HUES6 (cell line): ENCODE measurements at regions not wholly inside any gene's neighbourhood (a gene's known extent, or its start where the extent isn't known, plus 50 kb on each side); places are given as distances from the start of the nearest gene placed in this dataset.
"Not testable (repeated sequence)": the region's sequence is repeated elsewhere in the genome, so short reads cannot be mapped to it uniquely, and the experiment has no call there.

Experiments
- H3K27ac ChIP-seq: 2 replicates; pipeline ENCODE4 v1.7.0; 2013; ENCODE audit warnings: low read depth, mild to moderate bottlenecking, low read length, inconsistent platforms
- H3K27me3 ChIP-seq: 2 replicates; pipeline ENCODE4 v1.6.1; 2013; ENCODE audit warnings: low read length; ENCODE audit not compliant: control insufficient read depth, insufficient read depth
- H3K36me3 ChIP-seq: 2 replicates; pipeline ENCODE4 v1.6.1; 2013; ENCODE audit warnings: low read length; ENCODE audit not compliant: control insufficient read depth, insufficient read depth
- H3K4me1 ChIP-seq: 2 replicates; pipeline ENCODE4 v1.6.1; 2013; ENCODE audit warnings: low read length; ENCODE audit not compliant: control insufficient read depth, insufficient read depth
- H3K4me3 ChIP-seq: 2 replicates; pipeline ENCODE4 v1.5.1; 2013; ENCODE audit warnings: low read depth, low read length
- H3K9ac ChIP-seq: one replicate; pipeline ENCODE4 v1.6.1; 2013; ENCODE audit warnings: mild to moderate bottlenecking, low read length
- H3K9me3 ChIP-seq: 2 replicates; pipeline ENCODE4 v1.6.1; 2013; ENCODE audit warnings: low read depth, low read length; ENCODE audit not compliant: control insufficient read depth, insufficient read depth

DNA sequence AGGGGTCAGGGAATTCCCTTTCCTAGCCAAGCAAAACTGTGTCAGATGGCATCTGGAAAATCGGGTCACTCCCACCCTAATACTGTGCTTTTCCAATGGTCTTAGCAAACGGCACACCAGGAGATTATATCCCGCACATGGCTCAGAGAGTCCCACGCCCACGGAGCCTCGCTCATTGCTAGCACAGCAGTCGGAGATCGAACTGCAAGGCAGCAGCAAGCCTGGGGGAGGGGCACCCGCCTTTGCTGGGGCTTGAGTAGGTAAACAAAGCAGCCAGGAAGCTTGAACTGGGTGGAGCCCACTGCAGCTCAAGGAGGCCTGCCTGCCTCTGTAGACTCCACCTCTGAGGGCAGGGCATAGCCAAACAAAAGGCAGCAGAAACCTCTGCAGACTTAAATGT is 393.3 kb upstream of the ONECUT1 start:
- not testable (repeated sequence) for H3K27ac ChIP-seq, H3K4me3 ChIP-seq, H3K4me1 ChIP-seq, H3K9ac ChIP-seq, H3K27me3 ChIP-seq, H3K36me3 ChIP-seq
- peaks cover 18% of the 10 kb centered on the region for H3K9me3 ChIP-seq

GRCh38 chr15:53171571-53171970 is 381.4 kb upstream of the ONECUT1 start:
- no peaks in the 10 kb centered on the region; the same call in 1 of the 2 replicates for H3K27me3 ChIP-seq
- H3K4me3 ChIP-seq: no peak overlapping the region
- no peaks in the 10 kb centered on the region for H3K4me1 ChIP-seq
- no peaks in the 10 kb centered on the region for H3K36me3 ChIP-seq
- no peak overlapping the region for H3K27ac ChIP-seq
- H3K9me3 ChIP-seq: no peaks in the 10 kb centered on the region
- H3K9ac ChIP-seq: no peak overlapping the region

GRCh38 chr15:53166684-53167201 is 376.6 kb upstream of the ONECUT1 start:
- Histone ChIP-seq H3K27ac (no peak overlapping the region), H3K4me3 (no peak overlapping the region), H3K4me1 (no peaks in the 10 kb centered on the region), H3K9ac (no peak overlapping the region), H3K9me3 (no peaks in the 10 kb centered on the region), H3K36me3 (no peaks in the 10 kb centered on the region), H3K27me3 (no peaks in the 10 kb centered on the region)

DNA sequence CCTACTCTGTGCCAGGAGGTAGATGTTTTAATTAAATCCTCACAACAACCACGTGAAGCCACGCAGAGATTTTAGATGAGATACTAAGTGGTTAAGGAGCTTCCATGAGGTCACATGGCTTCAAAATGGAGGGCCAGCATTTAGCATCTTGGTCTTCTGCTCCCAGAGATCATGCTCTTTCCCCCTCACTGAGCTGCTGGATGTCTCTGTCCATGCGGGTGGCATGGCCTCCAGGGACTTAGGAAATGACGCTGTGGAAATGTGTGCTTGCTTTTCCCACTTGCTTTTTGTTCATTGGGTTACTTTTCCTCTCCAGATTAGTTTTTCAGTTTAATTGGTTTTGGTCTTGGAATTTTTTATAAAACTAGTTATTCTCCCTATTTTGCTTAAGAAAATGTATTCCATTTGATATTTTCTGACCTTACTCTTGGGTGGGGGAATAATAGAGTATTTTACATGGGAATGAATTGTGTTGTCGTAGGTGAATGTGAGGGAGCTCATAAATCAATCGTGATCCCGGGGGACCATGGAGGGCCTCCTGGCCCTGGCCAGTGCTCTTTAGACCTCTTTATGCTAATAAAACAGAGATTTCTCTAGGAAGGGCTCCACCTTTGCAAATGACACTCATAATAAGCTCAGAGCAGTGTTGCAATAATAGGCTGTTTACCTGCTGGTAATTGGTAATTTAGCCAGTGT is 376.0 kb upstream of the ONECUT1 start:
- Histone ChIP-seq H3K36me3 (no peaks in the 10 kb centered on the region), H3K9ac (no peak overlapping the region), H3K27ac (no peak overlapping the region), H3K4me3 (no peak overlapping the region), H3K9me3 (no peaks in the 10 kb centered on the region), H3K27me3 (no peaks in the 10 kb centered on the region), H3K4me1 (no peaks in the 10 kb centered on the region)

DNA sequence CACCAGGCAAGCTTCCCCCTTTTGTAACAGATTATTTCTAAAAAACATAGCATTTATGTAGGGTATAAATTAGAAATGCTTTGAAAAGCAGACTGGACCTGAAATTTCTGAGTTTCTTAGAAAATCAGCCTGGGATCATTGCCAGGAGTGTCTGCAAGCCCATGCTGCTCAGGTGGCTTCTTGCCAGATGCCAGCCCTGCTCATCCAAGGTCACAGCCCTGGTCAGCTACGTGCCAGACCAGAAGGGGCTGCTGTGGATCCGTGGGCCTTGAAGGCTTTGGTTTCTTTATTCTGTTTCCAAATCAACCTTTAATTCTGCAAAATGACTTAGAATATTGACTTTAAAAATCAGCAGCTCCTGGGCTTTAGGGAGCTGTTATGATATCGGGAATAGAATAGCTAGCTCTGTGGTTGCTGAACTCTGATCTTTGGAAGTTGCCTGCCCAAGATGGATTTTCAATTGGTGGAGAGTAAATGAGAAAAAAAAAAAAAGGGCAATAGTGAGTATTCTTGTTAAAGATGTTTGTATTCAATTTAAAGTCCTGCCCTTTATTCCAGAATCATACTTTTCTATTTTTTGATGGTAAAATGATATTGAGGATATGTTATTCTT is 370.1 kb upstream of the ONECUT1 start:
- H3K4me1 ChIP-seq: no peaks in the 10 kb centered on the region
- H3K27ac ChIP-seq: no peak overlapping the region
- no peaks in the 10 kb centered on the region for H3K27me3 ChIP-seq
- no peak overlapping the region for H3K9ac ChIP-seq
- H3K9me3 ChIP-seq: no peaks in the 10 kb centered on the region
- no peaks in the 10 kb centered on the region for H3K36me3 ChIP-seq
- H3K4me3 ChIP-seq: no peak overlapping the region

DNA sequence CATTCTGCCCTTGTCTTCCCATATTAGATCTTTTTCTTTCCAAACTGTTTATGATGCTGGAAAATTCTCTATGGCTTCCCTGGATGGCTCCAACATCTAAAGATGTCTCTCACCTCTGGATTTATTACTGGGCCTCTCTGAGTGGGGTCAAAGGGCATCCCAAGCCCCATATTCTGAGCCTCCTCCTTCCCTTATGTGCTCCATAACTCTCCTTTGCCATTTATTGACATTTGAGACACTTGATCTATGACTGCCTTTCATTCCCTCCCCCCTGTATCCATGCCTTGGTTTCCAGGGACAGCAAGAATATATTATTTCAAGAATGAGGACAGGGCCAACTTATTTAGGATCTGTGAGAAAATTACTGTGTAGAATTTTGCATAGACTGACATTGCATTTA is 369.3 kb upstream of the ONECUT1 start:
- Histone ChIP-seq H3K27ac (no peak overlapping the region), H3K4me1 (no peaks in the 10 kb centered on the region), H3K9me3 (no peaks in the 10 kb centered on the region), H3K9ac (no peak overlapping the region), H3K36me3 (no peaks in the 10 kb centered on the region), H3K27me3 (no peaks in the 10 kb centered on the region), H3K4me3 (no peak overlapping the region)

GRCh38 chr15:53158995-53159394 is 368.9 kb upstream of the ONECUT1 start:
- Histone ChIP-seq H3K4me1 (no peaks in the 10 kb centered on the region), H3K4me3 (no peak overlapping the region), H3K27ac (no peak overlapping the region), H3K36me3 (no peaks in the 10 kb centered on the region), H3K27me3 (no peaks in the 10 kb centered on the region), H3K9ac (no peak overlapping the region), H3K9me3 (no peaks in the 10 kb centered on the region)

DNA sequence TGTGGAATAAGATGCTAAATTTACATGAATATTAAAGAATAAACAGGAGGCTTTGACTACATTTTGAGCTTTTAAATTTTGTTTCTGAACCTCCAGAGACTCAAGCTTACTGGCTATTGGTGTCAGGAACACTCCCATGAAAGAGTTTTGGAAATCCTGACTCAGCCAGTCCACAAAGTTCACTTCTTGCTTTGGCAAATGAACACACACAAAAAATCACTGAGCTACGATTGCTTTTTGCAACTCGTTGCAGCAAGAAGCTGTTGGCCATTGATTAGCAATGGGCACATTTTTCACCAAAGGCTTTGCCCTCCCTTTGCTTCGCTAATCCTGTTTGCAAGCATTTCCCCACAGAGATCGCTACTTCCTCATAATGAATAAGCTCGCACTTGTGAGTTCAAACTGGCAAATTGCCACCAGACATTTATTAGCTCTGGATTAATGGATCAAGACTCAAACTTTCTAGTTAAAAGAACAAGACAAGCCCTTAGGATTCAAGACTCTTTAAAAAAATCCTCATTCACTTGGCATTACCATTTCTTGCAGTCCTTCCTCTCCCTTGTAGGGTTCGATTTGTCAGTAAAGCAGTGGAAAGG is 343.2 kb upstream of the ONECUT1 start:
- Histone ChIP-seq H3K9me3 (no peaks in the 10 kb centered on the region), H3K4me1 (peaks cover 4% of the 10 kb centered on the region), H3K9ac (no peak overlapping the region), H3K4me3 (no peak overlapping the region), H3K27ac (no peak overlapping the region), H3K36me3 (no peaks in the 10 kb centered on the region), H3K27me3 (no peaks in the 10 kb centered on the region)

DNA sequence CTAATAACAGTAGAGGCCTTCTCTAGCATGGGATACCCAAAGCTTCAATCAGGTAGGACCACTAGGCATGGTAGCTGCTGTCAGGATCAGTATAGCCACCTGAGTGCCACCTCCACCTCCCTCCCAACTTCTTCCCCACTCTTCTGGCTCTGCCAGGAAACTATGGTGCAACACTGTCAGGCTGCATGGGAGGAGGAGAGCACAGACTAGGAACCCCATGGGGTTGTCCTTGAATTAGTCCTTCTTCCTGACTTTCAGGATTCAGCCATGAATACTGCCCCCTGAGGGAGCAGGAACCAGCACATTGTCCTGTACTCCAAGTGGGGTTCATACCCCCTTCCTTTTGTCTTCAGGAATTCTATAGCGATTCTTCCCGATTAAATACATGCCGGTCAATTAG is 340.8 kb upstream of the ONECUT1 start:
- Histone ChIP-seq H3K4me1 (peaks cover 4% of the 10 kb centered on the region), H3K27ac (no peak overlapping the region), H3K4me3 (no peak overlapping the region), H3K9me3 (no peaks in the 10 kb centered on the region), H3K9ac (no peak overlapping the region), H3K27me3 (no peaks in the 10 kb centered on the region), H3K36me3 (no peaks in the 10 kb centered on the region)

GRCh38 chr15:53129121-53129904 is 339.2 kb upstream of the ONECUT1 start:
- Histone ChIP-seq H3K4me1 (peaks cover 4% of the 10 kb centered on the region), H3K36me3 (no peaks in the 10 kb centered on the region), H3K9ac (no peak overlapping the region), H3K27me3 (no peaks in the 10 kb centered on the region), H3K4me3 (no peak overlapping the region), H3K27ac (no peak overlapping the region), H3K9me3 (no peaks in the 10 kb centered on the region)

DNA sequence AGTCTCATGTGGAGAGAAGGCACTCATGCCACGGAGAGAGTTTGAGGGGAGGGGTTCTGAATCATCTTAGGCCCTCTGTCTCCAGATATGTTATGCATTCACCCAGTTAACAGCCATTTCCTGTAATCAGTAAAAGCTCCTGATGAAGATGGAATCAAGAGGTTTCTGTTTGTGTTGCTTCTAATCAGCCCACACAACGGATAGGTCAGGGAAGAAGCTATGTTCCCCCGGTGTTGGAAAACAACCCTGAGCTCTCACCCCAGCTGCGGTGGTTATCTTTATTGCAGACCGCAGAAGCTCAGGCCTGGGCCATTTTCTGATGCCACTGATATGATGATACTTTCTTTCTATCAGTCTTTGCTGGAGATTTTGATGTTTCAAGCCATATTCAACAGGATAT is 338.5 kb upstream of the ONECUT1 start:
- Histone ChIP-seq H3K9ac (no peak overlapping the region), H3K9me3 (no peaks in the 10 kb centered on the region), H3K36me3 (no peaks in the 10 kb centered on the region), H3K27ac (no peak overlapping the region), H3K4me3 (no peak overlapping the region), H3K27me3 (no peaks in the 10 kb centered on the region), H3K4me1 (peaks cover 4% of the 10 kb centered on the region)
